Activated CD4-positive, alpha-beta T cell treated with anti-CD3 and anti-CD28 coated beads, Interleukin-2, amount 50 U/mL, for 1 hour (primary cell): ENCODE measurements at regions not wholly inside any gene's neighbourhood (a gene's known extent, or its start where the extent isn't known, plus 50 kb on each side); places are given as distances from the start of the nearest gene placed in this dataset.

Source experiments
- DNase-seq: peaks from one replicate; pipeline ENCODE4 v3.0.0-alpha.2; 2020

DNA sequence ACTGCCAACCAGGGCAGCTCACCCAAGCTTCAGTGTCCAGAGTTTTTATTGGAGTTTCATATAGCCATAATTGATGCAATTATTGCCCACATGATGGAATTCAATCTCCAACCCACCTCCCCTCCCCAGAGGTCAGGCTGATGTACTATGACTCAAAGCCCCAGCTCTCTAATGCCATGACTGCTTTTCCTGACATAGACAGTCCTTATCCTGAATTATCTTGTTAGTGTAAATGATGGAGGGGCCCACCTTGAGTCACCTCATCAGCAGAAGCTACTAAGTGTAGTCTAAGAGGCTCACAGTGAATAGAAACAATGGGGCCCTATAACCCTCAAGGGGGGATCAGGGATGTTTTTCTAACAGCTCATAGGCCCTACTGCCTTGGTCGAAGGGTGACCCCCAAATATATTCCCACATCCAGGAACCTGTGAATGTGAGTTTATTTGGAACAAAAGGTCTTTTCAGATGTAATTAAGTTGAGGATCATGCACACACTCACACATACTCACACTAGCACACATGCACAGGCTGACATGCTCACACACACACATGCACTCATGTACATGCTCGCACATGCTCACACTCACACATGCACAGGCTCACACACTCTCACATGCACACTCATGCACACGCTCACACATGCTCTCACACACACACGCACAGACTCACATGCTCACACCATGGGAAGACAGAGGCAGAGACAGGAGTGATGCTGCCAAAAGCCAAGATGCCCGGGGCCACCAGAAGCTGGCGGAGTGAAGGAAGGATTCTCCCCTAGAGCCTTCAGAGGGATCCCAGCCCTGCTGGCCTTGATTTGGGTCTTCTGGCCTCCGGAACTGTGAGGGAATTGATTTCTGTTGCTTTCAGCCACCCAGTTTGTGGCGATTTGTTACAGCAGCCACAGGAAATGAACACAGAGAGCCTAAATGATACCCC is 131.2 kb upstream of the SMAD3 start:
- no peak for DNase-seq

DNA sequence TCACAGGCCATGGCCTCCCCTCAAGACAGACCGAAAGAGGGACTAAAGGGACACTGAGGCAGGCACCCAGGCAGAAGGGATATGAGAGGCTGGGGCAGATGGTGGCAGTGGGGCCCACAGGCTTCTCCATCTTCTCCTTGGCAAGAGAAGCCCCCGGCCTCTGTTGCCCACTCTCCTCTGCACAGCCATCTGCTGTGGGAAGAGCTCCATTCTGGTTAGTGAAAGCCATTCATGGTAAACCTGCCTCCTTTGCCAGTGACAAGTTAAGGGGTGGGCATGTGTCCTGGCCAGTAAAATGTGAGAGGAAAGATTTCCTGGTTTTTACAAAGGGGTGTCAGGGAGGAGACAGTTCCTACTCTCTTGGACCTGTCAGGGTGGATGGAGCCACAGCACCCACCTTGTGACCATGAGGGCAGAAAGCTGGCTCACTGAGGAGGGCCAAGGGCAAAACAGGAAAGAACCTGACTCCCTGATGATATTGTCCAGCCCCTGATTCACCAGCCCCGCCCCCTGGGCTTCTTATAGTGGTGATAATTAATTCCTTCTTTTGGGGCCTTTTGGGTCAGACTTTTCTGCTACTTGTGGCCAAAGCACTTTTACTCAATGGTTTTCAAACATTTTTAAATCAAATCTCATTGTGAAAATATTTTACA is 130.4 kb upstream of the SMAD3 start:
- no peak for DNase-seq

DNA sequence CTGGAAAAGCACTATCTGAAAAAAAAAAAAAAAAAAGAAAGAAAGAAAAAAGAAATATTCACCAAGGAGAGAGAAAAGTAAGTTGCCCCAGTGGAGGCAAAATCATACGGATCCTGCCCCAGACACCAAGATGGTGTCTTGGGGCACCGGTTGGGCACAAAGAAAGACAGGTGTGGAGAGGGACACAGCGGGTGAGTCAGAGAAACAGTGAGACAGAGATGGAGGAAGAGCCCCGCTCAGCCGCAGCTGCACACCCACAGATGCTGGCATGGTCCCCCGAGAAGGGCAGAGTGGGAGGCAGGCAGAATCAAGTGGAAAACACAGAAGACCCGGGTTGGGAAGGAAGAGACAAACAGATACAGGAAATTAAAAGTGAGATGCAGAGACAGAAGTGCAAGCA is 129.7 kb upstream of the SMAD3 start:
- no peak for DNase-seq

DNA sequence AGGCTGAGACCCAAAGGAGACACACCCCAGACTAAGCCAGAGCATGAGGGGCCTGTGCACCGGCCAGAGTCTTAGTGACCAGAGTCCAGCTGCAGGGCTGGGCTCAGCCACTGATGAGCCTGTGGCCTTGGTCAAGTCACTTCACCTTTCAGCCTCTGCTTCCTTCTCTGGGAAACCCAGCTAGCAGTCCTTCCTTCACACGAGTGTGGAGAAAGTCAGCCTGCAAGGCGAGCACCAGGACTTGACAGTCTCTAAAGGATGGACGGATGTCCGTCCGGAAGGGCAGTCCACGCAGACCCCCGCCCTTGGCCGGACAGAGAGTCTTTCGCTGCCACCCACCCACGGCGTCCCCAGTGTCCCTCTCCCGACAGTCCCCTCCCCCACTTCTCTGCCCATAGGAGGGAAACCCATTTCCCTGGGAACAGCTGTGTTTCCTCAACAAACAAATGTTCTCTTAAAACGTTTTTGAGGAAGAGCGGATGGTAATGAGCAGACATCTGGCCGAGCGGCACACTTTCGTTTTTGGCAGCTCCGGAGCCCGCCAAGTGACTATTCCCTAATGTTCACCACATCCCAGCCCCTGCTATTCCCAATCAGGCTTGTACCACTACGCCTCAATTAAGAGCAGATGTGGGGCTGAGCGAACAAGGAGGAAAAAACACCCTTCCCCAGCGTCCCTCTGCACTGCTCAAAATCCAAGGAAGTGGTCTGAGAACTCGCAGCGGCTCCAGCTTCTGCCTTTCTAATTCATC is 129.1 kb upstream of the SMAD3 start:
- no peak for DNase-seq

DNA sequence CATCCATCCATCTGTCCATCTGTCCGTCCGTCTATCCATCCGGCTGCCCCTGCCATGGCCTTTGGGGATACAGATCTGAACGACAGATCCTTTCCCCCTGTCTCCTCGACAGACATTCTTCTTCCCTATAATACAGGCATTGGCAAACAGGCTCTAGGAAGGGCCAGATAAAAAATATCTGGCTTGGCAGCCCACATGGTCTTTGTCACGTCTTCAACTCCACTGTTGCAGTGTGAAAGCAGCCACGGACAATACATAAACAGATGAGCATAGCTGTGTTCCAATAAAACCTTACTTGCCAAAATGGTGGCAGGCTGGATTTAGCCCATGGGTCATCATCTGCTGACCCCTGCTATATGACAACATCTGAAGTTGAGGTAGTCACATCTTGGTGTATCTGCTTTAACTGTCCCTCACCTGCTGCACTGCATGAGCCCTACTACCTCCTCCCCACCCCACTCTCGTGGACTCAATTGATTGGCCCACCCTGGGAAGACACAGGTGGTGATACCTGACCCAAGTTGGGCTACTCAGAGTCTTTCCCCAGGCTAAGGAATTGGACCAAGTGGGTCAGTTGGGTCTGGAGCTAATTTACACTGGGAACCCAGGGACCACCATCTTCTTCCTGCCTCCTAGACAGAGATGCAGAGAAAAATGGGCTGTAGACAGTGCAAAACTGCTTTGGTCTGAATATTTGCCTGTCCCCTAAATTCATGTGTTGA is 128.4 kb upstream of the SMAD3 start:
- DNase-seq, result no peak

DNA sequence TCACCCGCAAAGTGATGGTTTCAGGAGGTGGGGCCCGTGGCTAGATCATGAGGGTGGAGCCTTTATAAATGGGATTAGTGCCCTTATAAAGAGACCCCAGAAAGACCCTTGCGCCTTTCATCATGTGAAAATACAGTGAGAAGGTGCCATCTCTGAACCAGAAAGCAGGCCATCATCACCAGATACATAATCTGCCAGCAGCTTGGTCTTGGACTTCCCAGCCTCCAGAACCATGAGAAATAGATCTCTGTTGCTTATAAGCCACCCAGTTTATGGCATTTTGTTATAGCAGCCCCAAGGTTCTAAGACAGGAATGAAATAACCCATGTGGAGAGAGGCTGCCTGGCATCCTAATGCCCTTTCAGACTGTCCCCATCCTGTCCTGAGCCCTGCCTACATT is 127.8 kb upstream of the SMAD3 start:
- no peak for DNase-seq

DNA sequence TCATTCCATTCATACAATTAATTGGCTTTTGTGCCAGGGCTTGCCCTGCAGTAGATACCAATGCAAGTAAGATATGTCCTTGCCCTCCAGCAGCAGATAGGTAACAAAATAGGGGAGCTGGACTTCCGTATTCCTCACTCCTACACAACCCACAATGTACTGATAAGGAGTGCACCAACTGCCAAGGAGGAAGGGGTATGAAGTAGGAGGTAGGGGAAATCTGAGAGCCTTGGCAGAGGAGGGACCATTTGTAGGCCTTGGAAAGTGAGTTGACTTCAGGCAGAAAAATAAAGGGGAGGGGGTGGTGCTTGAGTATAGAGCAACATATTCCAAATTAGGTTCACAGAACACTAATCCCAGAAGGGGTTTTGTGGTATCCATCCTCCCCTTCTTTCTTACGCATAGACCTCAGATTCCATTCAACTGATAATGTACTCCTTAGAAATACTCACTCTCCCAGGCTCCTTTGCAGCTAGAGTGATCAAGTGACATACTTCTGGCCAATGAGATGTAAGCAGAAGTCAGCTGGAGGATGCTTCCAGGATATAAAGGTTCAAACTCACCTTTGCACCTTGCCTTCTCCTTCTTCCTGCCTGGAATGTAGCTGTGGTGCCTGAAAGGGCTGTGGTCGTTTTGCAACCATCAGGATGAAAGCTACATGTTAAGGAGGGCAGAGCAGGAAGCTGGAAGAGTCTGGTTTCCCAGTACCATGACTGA is 127.1 kb upstream of the SMAD3 start:
- DNase-seq, result no peak

DNA sequence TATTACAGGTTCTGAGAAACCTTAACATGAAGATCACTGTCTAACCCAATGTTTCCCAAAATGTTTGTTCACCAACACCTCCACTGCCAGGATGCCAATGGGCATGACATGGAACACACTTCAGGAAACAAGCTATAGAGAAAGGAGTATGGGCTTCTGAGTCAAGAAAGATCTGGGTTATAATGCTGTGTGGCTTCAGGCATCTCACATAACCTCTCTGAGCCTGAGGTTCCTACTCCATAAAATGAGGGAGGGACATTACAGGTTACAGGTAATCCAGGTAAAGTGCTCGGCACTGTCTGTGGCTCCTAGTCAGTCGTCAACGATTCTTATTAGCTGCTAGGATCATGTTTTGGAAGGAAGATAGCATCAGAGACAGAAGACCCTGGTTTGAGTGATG is 126.4 kb upstream of the SMAD3 start:
- no peak for DNase-seq

DNA sequence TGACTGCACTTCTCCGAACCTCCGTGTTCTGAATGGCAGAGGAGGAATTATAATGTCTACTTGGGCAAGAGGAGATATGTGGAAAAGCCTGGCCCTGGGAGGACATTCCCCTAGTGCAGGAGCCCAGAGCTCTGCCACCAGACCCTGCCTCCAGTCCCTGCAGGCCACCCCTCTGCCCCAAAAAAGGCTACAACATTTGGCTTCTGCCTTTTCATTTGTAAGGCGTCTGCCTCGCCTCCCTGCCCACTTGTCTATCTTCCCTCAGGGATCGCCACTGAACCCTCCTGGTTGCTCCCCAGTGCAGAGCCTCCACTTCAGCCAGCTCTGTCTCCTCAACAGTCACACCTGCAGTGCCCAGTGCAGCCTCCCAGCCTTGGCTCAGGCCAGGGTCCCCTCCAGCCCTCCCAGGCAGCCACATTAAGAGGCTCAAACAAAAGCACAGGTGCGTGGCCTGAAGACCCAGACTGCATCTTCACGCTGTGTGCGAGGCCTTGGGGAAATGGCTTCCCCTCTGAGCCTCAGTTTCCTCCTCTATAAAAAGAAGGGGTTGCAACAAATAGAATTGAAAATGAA is 125.9 kb upstream of the SMAD3 start:
- no peak for DNase-seq

DNA sequence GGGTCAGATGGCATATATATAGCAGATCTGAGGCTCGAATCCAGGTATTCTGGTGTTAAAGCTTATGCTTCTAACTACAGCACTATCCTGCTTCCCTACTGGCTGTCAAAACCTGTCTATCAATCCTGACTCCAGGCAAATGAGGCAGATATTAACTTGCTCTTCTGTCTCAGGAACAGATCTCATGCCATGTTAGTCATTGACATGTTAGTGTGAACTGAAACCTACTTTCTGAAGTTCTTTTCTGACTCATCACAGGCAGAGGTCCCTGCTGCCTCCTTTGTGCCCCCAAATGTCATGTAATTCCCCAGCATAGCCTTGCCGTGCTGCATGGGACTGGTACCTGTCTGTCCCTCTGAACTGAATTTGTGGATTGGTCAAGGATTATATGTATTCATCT is 125.0 kb upstream of the SMAD3 start:
- no peak for DNase-seq

DNA sequence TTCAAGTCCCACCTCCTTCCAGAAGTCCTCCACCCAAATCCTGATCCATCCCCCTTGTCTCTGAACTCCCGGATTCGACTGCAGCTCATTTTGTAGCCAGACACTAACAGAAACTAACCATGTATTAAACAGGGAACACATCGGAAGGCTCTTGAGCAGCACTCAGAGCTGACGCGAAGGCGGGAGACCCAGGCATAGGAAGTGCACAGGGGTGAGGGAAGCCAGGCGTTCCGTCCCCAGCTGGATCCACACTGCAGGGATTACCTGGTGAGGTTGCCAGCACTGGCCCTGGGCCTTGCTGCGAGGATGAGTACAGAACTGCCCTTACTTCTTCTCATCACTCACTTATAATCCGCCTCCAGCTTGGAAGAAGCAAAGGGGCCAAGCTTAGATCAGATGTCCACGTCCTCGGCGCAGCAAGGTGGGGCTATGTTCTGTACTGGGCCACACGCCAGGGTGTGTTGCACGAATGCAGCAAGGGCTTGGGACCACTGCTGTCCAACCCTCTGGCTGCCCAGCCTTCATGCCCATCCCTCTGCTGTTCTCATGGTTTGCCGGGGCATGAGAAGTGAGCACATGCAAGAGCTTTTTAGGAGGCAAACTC is 124.2 kb upstream of the SMAD3 start:
- no peak for DNase-seq

DNA sequence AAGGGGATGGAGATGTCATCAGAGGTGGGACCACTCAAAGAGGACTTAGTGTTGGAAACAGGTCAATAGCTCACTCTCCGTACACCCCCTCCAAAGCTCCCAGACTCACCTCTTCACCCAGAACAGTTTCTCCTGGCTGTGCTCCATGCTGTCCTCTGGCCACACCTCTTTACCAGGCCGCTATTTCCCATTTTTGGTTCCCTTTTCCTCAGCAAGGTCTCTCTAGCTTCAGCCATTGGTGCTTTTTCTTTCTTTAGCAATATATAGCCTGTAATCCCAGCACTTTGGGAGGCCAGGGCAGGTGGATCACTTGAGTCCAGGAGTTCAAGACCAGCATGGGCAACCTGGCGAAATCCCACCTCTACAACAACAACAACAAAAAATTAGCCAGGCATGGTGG is 123.6 kb upstream of the SMAD3 start:
- no peak for DNase-seq

DNA sequence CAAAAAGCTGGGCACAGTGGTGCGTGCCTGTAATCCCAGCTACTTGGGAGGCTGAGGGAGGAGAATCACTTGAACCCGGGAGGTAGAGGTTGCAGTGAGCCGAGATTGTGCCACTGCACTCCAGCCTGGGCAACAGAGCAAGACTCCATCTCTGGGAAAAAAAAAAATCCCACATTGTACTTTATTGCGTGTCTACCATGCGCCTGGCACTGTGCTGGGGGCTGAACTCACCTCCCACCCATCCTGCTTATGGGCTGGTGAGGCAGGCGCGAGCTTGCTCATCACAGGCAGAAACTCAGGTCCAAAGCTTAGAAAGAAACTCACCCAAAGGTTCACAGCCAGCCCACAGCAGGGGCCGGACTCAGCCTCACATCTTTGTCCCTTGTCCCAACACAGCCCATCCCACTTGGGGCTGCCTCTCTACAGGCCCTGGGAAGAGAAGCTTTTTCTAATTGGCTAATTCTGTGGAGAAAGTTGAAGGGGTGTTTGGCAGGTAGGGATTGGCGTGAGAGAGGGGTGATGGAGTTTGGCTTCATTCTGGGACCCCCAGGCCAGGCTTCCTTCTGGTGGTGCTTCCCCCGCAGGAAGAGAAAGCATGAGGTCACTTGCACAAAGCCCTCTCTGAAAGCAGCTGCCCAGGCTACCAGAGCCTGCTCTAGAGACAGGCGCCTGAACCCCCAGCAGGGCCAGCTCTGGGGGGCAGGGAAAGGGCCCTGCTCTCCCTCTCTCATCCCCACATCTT is 122.6 kb upstream of the SMAD3 start:
- no peak for DNase-seq

DNA sequence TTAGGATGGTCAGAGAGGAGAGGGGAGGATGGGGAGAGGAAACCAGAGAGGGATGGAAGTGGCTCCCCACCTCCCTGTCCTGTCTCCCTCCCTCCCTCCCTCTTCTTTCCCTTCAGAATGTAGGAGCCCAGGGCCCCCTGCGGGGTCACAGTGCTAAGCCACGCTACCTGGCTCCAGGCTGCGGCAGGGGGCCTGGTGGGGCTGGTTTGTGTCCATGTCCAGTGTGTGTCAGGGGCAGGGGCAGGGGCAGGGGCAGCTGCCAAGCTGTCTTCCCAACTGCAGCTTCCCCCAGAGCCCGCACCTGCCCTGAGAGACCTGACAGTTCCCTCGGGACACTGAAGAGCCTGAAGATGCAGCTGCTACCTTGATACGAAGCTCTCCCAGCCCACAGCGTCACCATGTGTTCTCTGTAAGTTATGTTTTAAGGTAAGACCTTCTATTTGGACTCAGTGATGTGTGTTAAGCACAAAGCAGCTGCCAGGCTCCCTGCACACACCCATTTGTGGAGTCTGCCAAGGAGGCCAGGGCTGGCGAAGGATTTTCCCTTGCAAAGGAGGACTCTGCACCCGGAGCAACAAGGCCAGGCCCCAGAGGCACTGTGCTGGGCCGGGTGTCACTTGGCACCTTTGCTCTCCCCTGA is 121.8 kb upstream of the SMAD3 start:
- no peak for DNase-seq

DNA sequence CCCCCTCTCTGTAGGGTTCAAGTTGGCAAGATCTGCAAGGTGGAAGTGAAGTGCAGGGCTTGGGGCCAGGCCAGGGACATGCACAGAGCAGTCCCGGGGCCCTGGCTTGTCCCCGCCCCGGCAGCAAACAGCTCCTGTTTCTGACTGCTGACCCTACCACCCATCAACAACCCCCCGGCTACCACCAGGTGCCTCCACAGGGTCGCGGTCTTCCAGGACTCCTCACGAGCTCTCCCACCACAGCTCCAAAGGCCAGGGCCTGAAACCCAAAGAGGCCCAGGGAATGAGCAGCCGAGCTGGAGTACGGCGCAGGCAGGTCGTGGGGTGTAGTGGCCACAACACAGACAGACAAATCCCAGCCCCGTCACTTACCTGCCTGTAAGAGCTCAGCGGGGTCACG is 121.3 kb upstream of the SMAD3 start:
- DNase-seq, result no peak

DNA sequence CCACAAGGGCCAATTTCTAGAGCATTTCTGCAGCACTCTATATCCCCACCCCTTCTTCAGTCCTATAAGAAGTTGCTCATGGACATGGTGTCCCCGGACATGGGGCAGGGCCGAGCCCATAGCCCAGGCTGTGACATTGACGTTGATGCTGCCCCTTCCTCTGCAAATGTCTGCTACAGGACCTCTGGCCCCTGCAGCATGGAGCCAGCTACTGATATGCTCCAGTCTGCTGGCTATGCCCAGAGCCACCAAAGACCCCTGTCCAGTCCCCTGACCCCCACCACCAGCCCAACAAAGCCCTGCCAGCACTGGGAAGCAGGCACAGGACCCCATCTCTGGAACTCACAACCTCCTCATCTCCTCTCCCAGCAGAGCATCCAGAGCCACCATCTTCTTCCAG is 120.1 kb upstream of the SMAD3 start:
- no peak for DNase-seq

DNA sequence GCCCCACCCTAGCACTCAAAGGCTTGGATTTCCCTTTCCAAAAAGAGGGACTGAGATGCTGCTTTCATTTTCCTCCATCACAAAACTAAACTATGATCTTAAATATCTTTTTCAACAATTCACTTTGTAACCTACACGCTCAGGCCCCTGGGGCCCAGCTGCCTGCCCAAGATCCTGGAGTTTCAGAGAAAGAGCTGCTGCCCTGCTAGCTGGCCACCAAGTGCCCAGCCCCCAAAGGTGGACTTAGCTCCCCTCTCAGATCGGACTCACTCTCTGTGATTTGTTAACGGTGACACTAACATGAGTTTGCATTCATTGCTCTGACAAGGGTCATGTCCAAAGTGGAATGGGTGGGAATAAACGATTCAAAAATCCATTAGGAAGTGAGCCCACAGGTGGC is 119.6 kb upstream of the SMAD3 start:
- DNase-seq, result no peak

DNA sequence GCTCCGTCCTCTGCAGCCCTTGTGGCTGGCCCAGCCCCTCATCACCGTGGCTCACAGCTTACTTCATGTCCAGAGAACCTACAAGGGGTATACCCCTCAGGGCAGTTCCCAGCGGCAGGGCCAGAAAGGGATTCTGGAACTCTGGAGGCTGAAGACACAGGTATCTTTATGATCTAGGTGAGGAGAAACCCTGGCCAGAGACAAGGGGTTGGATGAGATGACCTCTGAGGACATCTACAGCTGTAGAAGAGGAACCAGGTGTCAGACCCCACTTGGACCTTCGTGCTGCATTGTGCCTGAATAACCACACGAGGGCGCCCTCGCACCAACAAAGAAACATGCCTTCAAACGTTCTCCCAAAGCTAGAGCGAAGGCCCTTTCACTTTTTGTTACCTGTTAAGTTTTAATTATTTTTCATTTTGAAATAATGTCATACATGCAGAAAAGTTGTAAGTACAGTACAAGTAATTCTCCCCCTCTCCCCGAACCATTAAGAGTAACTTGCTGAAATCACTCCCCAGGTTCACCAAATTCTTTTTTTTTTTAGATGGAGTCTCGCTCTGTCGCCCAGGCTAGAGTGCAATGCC is 118.7 kb upstream of the SMAD3 start:
- peak; percentile 75 for DNase-seq

DNA sequence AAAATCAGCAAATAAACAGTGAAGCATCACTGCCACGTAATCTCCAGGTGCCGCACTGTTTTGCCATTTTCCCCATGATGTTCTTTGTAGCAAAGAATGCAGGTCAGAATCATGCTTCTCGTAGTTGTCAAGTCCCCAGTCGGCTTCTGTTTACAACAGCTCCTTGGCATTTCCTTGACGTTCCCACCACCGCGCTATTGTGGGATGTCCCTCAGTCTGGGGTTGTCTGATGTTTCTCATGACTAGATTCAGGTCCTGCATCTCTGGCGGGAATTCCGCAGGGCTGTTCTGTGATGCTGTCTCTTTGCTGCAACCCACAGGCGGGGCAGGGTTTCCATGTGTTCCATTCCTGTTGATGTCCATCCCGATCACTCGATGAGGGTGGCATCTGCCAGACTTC is 117.9 kb upstream of the SMAD3 start:
- DNase-seq, result no peak

DNA sequence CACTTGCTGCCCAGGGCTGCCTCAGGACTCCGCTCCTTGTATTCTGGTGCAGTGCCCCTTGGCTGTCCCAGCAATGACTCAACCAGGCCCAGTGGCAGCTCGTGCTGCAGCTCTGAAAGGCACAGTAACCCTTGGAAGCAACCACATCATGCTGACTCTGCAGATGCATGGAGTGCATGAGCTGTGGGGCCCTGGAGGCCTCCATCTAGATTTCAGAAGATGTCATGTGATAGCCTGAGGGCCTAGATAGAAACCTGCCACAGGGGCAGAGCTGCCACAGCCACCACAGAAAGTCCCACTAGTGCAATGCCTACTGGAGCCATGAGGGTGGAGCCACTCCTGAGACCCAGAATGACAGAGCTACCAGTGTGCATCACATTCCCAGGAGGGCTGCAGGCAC is 117.1 kb upstream of the SMAD3 start:
- no peak for DNase-seq
